ENCODE measurements at regions not wholly inside any gene's neighbourhood (a gene's known extent, or its start where the extent isn't known, plus 50 kb on each side); places are given as distances from the start of the nearest gene placed in this dataset.

- TF ChIP-seq NR3C1 (CRISPR knock-in tag; IDR thresholded peaks at IDR 0.05) (no peak), SETDB1 (IDR thresholded peaks at IDR 0.05; ENCODE audit: low read length) (no peak), PBX2 (CRISPR knock-in tag; IDR thresholded peaks at IDR 0.05; ENCODE audit: low read depth) (peak; percentile 59), PBX2 (tag; conservative IDR thresholded peaks at IDR 0.05; ENCODE audit: low read depth) (peak; percentile 81), ZNF263 (CRISPR knock-in tag; IDR thresholded peaks at IDR 0.05; ENCODE audit: borderline replicate concordance) (peak; percentile 95), LCOR (CRISPR knock-in tag; IDR thresholded peaks at IDR 0.05) (peak; percentile 69; the same call in 1 of the 2 replicates), GABPA (tag; conservative IDR thresholded peaks at IDR 0.05; ENCODE audit: low read depth) (no peak), RBM22 (IDR thresholded peaks at IDR 0.05; ENCODE audit: low read depth, low read length, poor library complexity, severe bottlenecking) (no peak), CBFA2T3 (IDR thresholded peaks at IDR 0.05) (peak; percentile 42), L3MBTL2 (IDR thresholded peaks at IDR 0.05) (0 out of 2 replicates have a peak, but pooled peaks have one; percentile 11), NRF1 (conservative IDR thresholded peaks at IDR 0.05 in 1 of 2, IDR thresholded peaks at IDR 0.05 in 1 of 2) (0 out of 4 replicates have a peak, but pooled peaks of 1 of the 2 experiments have one; percentile 24), RCOR1 (IDR thresholded peaks at IDR 0.05; ENCODE audit: borderline replicate concordance in 1 of 2, low read depth in 2 of 2, low read length in 2 of 2) (peak; percentile 30 to 61; a peak in 2 of 4 replicates)
Measured at GRCh38 chr11:35082321-35083180, 56.4 kb upstream of the CD44 start (continued).
